ENCODE measurements at regions not wholly inside any gene's neighbourhood (a gene's known extent, or its start where the extent isn't known, plus 50 kb on each side); places are given as distances from the start of the nearest gene placed in this dataset.

DNA sequence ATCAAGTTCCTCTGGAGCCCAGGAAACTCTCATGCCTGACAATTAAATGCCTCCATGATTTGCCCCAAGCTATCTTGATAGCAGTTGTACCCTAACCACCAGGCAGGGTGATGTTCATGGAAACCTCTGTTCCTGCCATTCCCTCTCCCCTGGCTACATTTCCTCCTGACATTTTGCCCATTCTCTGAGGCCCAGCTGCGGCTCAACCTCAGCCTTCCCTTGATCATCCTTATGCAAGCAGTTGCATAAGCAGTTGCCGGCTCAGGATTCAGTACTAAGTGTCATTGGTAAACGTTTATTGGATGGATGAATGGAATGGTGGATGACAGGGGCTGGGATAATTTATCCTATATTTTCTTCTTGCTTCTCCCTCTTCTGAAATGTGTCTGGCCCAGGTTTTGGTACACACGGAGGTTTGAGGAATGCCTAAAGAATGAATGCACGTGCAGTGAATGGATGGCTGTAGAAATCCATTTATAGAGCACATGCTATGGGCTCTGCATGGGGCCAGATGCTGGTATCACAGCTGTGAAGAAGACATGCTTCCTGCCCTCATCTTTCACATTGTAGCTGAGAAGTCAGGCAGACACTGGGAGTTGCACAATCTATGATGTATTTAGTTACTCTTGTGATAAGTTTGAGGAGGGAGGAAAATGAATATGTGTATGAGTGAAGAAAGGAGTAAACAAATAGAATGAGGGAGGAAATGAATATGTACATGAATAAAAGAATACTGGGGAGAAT, 261.8 kb downstream of the FOXD2 start:
- Mint-ChIP-seq H3K36me3 (no peaks in the 10 kb centered on the region), H3K4me1 (0 out of 2 replicates have a peak, but pooled peaks cover 2% of the 10 kb centered on the region), H3K4me3 (no peak overlapping the region), H3K27me3 (ENCODE audit: low read depth) (peaks cover 7% of the 10 kb centered on the region; the same call in 1 of the 2 replicates), H3K9me3 (no peaks in the 10 kb centered on the region), H3K27ac (no peak overlapping the region)
- DNase-seq (ENCODE audit: low spot score): no peak
- ChIA-PET CTCF (interaction anchor here (0.9 to 1.5 kb wide), 7 partner anchors 9 to 267 kb away, joined by 3 to 6 read pairs (median 3); partner anchors contain the start of gene FOXD2), POLR2A (no interaction called here)
- TF ChIP-seq, protein P1, sequence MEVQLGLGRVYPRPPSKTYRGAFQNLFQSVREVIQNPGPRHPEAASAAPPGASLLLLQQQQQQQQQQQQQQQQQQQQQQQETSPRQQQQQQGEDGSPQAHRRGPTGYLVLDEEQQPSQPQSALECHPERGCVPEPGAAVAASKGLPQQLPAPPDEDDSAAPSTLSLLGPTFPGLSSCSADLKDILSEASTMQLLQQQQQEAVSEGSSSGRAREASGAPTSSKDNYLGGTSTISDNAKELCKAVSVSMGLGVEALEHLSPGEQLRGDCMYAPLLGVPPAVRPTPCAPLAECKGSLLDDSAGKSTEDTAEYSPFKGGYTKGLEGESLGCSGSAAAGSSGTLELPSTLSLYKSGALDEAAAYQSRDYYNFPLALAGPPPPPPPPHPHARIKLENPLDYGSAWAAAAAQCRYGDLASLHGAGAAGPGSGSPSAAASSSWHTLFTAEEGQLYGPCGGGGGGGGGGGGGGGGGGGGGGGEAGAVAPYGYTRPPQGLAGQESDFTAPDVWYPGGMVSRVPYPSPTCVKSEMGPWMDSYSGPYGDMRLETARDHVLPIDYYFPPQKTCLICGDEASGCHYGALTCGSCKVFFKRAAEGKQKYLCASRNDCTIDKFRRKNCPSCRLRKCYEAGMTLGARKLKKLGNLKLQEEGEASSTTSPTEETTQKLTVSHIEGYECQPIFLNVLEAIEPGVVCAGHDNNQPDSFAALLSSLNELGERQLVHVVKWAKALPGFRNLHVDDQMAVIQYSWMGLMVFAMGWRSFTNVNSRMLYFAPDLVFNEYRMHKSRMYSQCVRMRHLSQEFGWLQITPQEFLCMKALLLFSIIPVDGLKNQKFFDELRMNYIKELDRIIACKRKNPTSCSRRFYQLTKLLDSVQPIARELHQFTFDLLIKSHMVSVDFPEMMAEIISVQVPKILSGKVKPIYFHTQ (CRISPR knock-in tag; IDR thresholded peaks at IDR 0.05): no peak
- no peak for TF ChIP-seq FOXP1 (CRISPR knock-in tag; IDR thresholded peaks at IDR 0.05; ENCODE audit: borderline replicate concordance)
- TF ChIP-seq, protein P2, sequence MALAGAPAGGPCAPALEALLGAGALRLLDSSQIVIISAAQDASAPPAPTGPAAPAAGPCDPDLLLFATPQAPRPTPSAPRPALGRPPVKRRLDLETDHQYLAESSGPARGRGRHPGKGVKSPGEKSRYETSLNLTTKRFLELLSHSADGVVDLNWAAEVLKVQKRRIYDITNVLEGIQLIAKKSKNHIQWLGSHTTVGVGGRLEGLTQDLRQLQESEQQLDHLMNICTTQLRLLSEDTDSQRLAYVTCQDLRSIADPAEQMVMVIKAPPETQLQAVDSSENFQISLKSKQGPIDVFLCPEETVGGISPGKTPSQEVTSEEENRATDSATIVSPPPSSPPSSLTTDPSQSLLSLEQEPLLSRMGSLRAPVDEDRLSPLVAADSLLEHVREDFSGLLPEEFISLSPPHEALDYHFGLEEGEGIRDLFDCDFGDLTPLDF (CRISPR knock-in tag; IDR thresholded peaks at IDR 0.05): no peak
- no peak for ATAC-seq

DNA sequence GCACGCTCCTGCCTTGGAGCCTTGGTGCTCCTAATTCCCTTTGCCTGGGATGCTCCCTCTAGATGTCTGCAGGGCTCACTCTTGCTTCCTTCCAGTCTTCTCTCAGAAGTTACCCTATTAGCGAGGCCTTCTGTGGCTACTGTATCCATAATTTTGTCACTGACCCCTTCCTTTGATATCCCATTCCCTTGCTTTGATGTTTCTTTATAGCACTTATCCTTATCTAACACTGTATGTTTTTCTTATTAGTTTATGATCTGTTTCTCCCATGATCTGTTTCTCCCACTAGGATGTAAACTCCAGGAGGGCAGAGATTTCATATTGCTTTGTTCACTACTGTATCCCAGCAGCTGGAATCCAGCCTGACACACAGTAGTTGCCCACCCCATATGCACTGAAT, 263.4 kb downstream of the FOXD2 start:
- ChIA-PET POLR2A (no interaction called here), CTCF (interaction anchor here (0.8 to 1.1 kb wide), 2 partner anchors 9 to 269 kb away, joined by 3 to 4 read pairs; no protein-coding TSS in a partner anchor)
- TF ChIP-seq NFE2L1 (CRISPR knock-in tag; IDR thresholded peaks at IDR 0.05) (no peak), ZNF423 (CRISPR knock-in tag; IDR thresholded peaks at IDR 0.05) (no peak), EMX1 (CRISPR knock-in tag; IDR thresholded peaks at IDR 0.05) (no peak), TEAD4 (CRISPR knock-in tag; IDR thresholded peaks at IDR 0.05) (no peak), RELA (CRISPR knock-in tag; IDR thresholded peaks at IDR 0.05; ENCODE audit: borderline replicate concordance) (no peak), IRF2 (CRISPR knock-in tag; IDR thresholded peaks at IDR 0.05; ENCODE audit: borderline replicate concordance, low read depth) (no peak), CREM (CRISPR knock-in tag; IDR thresholded peaks at IDR 0.05) (no peak), ZNF317 (CRISPR knock-in tag; IDR thresholded peaks at IDR 0.05; ENCODE audit: borderline replicate concordance, low read depth) (no peak), NFATC4 (CRISPR knock-in tag; IDR thresholded peaks at IDR 0.05) (no peak), ESRRA (CRISPR knock-in tag; IDR thresholded peaks at IDR 0.05; ENCODE audit: borderline replicate concordance) (no peak), ETV6 (CRISPR knock-in tag; IDR thresholded peaks at IDR 0.05) (no peak), ZNF232 (CRISPR knock-in tag; IDR thresholded peaks at IDR 0.05) (no peak)
- TF ChIP-seq, protein P1 (CRISPR knock-in tag; IDR thresholded peaks at IDR 0.05): no peak
- TF ChIP-seq, protein P3, sequence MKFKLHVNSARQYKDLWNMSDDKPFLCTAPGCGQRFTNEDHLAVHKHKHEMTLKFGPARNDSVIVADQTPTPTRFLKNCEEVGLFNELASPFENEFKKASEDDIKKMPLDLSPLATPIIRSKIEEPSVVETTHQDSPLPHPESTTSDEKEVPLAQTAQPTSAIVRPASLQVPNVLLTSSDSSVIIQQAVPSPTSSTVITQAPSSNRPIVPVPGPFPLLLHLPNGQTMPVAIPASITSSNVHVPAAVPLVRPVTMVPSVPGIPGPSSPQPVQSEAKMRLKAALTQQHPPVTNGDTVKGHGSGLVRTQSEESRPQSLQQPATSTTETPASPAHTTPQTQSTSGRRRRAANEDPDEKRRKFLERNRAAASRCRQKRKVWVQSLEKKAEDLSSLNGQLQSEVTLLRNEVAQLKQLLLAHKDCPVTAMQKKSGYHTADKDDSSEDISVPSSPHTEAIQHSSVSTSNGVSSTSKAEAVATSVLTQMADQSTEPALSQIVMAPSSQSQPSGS (CRISPR knock-in tag; IDR thresholded peaks at IDR 0.05; ENCODE audit: borderline replicate concordance, low read depth): no peak
- TF ChIP-seq, protein P4, sequence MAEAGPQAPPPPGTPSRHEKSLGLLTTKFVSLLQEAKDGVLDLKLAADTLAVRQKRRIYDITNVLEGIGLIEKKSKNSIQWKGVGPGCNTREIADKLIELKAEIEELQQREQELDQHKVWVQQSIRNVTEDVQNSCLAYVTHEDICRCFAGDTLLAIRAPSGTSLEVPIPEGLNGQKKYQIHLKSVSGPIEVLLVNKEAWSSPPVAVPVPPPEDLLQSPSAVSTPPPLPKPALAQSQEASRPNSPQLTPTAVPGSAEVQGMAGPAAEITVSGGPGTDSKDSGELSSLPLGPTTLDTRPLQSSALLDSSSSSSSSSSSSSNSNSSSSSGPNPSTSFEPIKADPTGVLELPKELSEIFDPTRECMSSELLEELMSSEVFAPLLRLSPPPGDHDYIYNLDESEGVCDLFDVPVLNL (CRISPR knock-in tag; IDR thresholded peaks at IDR 0.05; ENCODE audit: borderline replicate concordance, low read depth): no peak
- TF ChIP-seq, protein P5, sequence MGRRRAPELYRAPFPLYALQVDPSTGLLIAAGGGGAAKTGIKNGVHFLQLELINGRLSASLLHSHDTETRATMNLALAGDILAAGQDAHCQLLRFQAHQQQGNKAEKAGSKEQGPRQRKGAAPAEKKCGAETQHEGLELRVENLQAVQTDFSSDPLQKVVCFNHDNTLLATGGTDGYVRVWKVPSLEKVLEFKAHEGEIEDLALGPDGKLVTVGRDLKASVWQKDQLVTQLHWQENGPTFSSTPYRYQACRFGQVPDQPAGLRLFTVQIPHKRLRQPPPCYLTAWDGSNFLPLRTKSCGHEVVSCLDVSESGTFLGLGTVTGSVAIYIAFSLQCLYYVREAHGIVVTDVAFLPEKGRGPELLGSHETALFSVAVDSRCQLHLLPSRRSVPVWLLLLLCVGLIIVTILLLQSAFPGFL (CRISPR knock-in tag; IDR thresholded peaks at IDR 0.05; ENCODE audit: borderline replicate concordance): no peak
- TF ChIP-seq, protein P6, sequence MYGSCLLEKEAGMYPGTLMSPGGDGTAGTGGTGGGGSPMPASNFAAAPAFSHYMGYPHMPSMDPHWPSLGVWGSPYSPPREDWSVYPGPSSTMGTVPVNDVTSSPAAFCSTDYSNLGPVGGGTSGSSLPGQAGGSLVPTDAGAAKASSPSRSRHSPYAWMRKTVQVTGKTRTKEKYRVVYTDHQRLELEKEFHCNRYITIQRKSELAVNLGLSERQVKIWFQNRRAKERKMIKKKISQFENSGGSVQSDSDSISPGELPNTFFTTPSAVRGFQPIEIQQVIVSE (CRISPR knock-in tag; IDR thresholded peaks at IDR 0.05; ENCODE audit: borderline replicate concordance): no peak
- TF ChIP-seq, protein P7, sequence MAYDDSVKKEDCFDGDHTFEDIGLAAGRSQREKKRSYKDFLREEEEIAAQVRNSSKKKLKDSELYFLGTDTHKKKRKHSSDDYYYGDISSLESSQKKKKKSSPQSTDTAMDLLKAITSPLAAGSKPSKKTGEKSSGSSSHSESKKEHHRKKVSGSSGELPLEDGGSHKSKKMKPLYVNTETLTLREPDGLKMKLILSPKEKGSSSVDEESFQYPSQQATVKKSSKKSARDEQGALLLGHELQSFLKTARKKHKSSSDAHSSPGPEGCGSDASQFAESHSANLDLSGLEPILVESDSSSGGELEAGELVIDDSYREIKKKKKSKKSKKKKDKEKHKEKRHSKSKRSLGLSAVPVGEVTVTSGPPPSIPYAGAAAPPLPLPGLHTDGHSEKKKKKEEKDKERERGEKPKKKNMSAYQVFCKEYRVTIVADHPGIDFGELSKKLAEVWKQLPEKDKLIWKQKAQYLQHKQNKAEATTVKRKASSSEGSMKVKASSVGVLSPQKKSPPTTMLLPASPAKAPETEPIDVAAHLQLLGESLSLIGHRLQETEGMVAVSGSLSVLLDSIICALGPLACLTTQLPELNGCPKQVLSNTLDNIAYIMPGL (CRISPR knock-in tag; IDR thresholded peaks at IDR 0.05): no peak

More for the DNA sequence above, 263.4 kb downstream of the FOXD2 start:
- Mint-ChIP-seq H3K27ac (no peak overlapping the region), H3K27me3 (ENCODE audit: low read depth) (peaks cover 21% of the 10 kb centered on the region), H3K4me1 (0 out of 2 replicates have a peak, but pooled peaks cover 2% of the 10 kb centered on the region), H3K9me3 (no peaks in the 10 kb centered on the region), H3K4me3 (no peak overlapping the region), H3K36me3 (no peaks in the 10 kb centered on the region)
- DNase-seq (ENCODE audit: low spot score) (no peak), ATAC-seq (no peak)

Data from WTC11 (cell line).